Adipocyte (in vitro differentiated cells): ENCODE measurements at regions not wholly inside any gene's neighbourhood (a gene's known extent, or its start where the extent isn't known, plus 50 kb on each side); places are given as distances from the start of the nearest gene placed in this dataset.

ENCODE experiments used
- DNase-seq: peaks from one replicate; pipeline ENCODE4 v3.0.0-alpha.2; 2015; ENCODE audit warnings: low read depth
- H3K27me3 ChIP-seq: replicated peaks from 2 replicates; pipeline ENCODE4 v1.7.0; 2013; ENCODE audit warnings: mild to moderate bottlenecking, low read length, moderate library complexity; ENCODE audit not compliant: control insufficient read depth, insufficient read depth
- H3K36me3 ChIP-seq: 2 replicates; pipeline ENCODE4 v1.7.0; 2013; ENCODE audit warnings: low read length, mild to moderate bottlenecking, moderate library complexity; ENCODE audit not compliant: control insufficient read depth, insufficient read depth, severe bottlenecking
- H3K4me1 ChIP-seq: 2 replicates; pipeline ENCODE4 v1.7.0; 2013; ENCODE audit warnings: mild to moderate bottlenecking, low read length, moderate library complexity; ENCODE audit not compliant: control insufficient read depth, insufficient read depth
- H3K4me3 ChIP-seq: 2 replicates; pipeline ENCODE4 v1.7.0; 2013; ENCODE audit warnings: mild to moderate bottlenecking, low read length, moderate library complexity
- H3K9ac ChIP-seq: 2 replicates; pipeline ENCODE4 v1.7.0; 2013; ENCODE audit warnings: mild to moderate bottlenecking, low read length, moderate library complexity
- H3K9me3 ChIP-seq: 2 replicates; pipeline ENCODE4 v1.7.0; 2013; ENCODE audit warnings: mild to moderate bottlenecking, low read length, moderate library complexity; ENCODE audit not compliant: control insufficient read depth

GRCh38 chr3:141431411-141432378 is 55.1 kb upstream of the RASA2 start:
- H3K4me1 ChIP-seq, result peaks cover 15% of the 10 kb centered on the region
- no peaks in the 10 kb centered on the region for H3K9me3 ChIP-seq
- no peak overlapping the region for H3K4me3 ChIP-seq
- DNase-seq, result no peak
- no peaks in the 10 kb centered on the region for H3K27me3 ChIP-seq
- H3K36me3 ChIP-seq, result peaks cover 4% of the 10 kb centered on the region
- no peak overlapping the region for H3K9ac ChIP-seq

GRCh38 chr3:141432904-141433303 is 53.9 kb upstream of the RASA2 start:
- Histone ChIP-seq H3K4me3 (no peak overlapping the region), H3K9me3 (no peaks in the 10 kb centered on the region), H3K27me3 (no peaks in the 10 kb centered on the region), H3K9ac (no peak overlapping the region), H3K36me3 (peaks cover 7% of the 10 kb centered on the region), H3K4me1 (peaks cover 12% of the 10 kb centered on the region)
- no peak for DNase-seq

GRCh38 chr3:141434255-141434654 is 52.6 kb upstream of the RASA2 start:
- Histone ChIP-seq H3K4me1 (peaks cover 12% of the 10 kb centered on the region), H3K9ac (no peak overlapping the region), H3K36me3 (peaks cover 16% of the 10 kb centered on the region), H3K4me3 (no peak overlapping the region), H3K27me3 (no peaks in the 10 kb centered on the region), H3K9me3 (no peaks in the 10 kb centered on the region)
- no peak for DNase-seq

GRCh38 chr3:141436180-141436579 is 50.6 kb upstream of the RASA2 start:
- Histone ChIP-seq H3K9ac (no peak overlapping the region), H3K9me3 (no peaks in the 10 kb centered on the region), H3K4me1 (peaks cover 19% of the 10 kb centered on the region), H3K36me3 (peaks cover 21% of the 10 kb centered on the region), H3K4me3 (no peak overlapping the region), H3K27me3 (no peaks in the 10 kb centered on the region)
- DNase-seq, result no peak
